OCI-LY3 (cell line): ENCODE measurements at regions not wholly inside any gene's neighbourhood (a gene's known extent, or its start where the extent isn't known, plus 50 kb on each side); places are given as distances from the start of the nearest gene placed in this dataset.

ENCODE experiments used
- H2AFZ ChIP-seq: fragments of 200-600, 300-600 bp; shearing (Covaris generic); 2 replicates; pipeline ENCODE4 v1.6.0; 2014; ENCODE audit warnings: antibody characterized with exemption, low read depth, low read length
- H3K27ac ChIP-seq: fragments of 200-600, 300-600 bp; sonication (generic); 2 replicates; pipeline ENCODE4 v1.5.1; 2014; ENCODE audit warnings: mild to moderate bottlenecking, low read length, moderate library complexity, mixed read lengths
- H3K27me3 ChIP-seq: fragments of 200-600, 300-600 bp; sonication (generic); 2 replicates; pipeline ENCODE4 v1.6.1; 2014; ENCODE audit warnings: low read depth, low read length, mixed read lengths
- H3K36me3 ChIP-seq: fragments of 200-600, 300-600 bp; sonication (generic); replicated peaks from 2 replicates; pipeline ENCODE3; 2014; ENCODE audit warnings: low read depth, low read length, mixed read lengths
- H3K4me1 ChIP-seq: fragments of 300-600, 200-600 bp; sonication (generic); 2 replicates; pipeline ENCODE4 v1.6.1; 2014; ENCODE audit warnings: low read length, mixed read lengths
- H3K4me2 ChIP-seq: fragments of 200-600, 300-600 bp; sonication (generic); 2 replicates; pipeline ENCODE4 v1.6.1; 2014; ENCODE audit warnings: low read length, mixed read lengths
- H3K4me3 ChIP-seq: fragments of 300-600, 200-600 bp; sonication (generic); 2 replicates; pipeline ENCODE4 v1.5.1; 2014; ENCODE audit warnings: antibody characterized with exemption, mild to moderate bottlenecking, low read length, moderate library complexity
- H3K79me2 ChIP-seq: fragments of 300-600, 200-600 bp; shearing (Covaris generic); 2 replicates; pipeline ENCODE4 v1.6.1; 2014; ENCODE audit warnings: mild to moderate bottlenecking, low read length, mixed read lengths
- H3K9ac ChIP-seq: fragments of 300-600, 200-600 bp; shearing (Covaris generic); 2 replicates; pipeline ENCODE4 v1.6.0; 2014; ENCODE audit warnings: mild to moderate bottlenecking, low read length, moderate library complexity
- H3K9me3 ChIP-seq: fragments of 200-600, 300-600 bp; shearing (Covaris generic); 2 replicates; pipeline ENCODE4 v1.6.1; 2014; ENCODE audit warnings: low read length, mixed read lengths; ENCODE audit not compliant: insufficient read depth
- H4K20me1 ChIP-seq: fragments of 200-600, 300-600 bp; sonication (generic); 2 replicates; pipeline ENCODE4 v1.6.1; 2016; ENCODE audit warnings: low read length, mixed read lengths; ENCODE audit not compliant: insufficient read depth
- EZH2phosphoT487 ChIP-seq: fragments of 200-600 bp; shearing (Covaris generic); IDR thresholded peaks from 2 replicates; pipeline ENCODE4 v1.6.1; 2018; ENCODE audit warnings: antibody characterized with exemption, mixed run types, low read depth
- TF ChIP-seq, protein P1 (sequence below): fragments of 200-600, 300-600 bp; sonication (generic); IDR thresholded peaks from 2 replicates; pipeline ENCODE4 v1.5.1; 2014; ENCODE audit warnings: antibody characterized with exemption, low read length, low read depth

DNA sequence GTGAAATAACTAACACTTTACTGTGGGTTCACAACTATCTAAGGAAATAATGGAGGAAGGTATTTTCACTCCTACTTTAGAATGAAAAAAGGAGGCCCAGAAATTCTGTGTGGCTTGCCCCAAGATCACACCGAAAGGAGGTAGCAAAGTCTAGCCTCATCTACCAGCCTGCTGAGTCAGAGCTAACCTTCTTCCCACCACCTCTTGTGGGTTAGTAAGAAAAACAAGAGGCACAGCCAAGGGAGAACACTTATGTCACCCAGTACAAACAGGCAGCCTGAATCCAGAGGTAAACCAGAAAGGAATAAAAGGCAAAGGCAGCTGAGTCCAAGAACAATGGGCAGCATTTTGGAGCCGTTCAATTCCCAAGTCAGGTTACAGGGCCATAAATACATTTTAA, 91.9 kb upstream of the RASEF start:
- Histone ChIP-seq H3K9me3 (0 out of 2 replicates have a peak, but pooled peaks cover 3% of the 10 kb centered on the region), H3K4me1 (peaks cover 50% of the 10 kb centered on the region), H3K9ac (peak overlapping the region; percentile 58; the same call in 1 of the 2 replicates), H3K4me3 (no peak overlapping the region), H2AFZ (peak overlapping the region; percentile 32; the same call in 1 of the 2 replicates), H3K36me3 (peaks cover 7% of the 10 kb centered on the region), H3K4me2 (peak overlapping the region; percentile 40), H3K27me3 (no peaks in the 10 kb centered on the region), H4K20me1 (no peaks in the 10 kb centered on the region), H3K79me2 (no peaks in the 10 kb centered on the region), H3K27ac (peak overlapping the region; percentile 97)
- TF ChIP-seq, protein P1, sequence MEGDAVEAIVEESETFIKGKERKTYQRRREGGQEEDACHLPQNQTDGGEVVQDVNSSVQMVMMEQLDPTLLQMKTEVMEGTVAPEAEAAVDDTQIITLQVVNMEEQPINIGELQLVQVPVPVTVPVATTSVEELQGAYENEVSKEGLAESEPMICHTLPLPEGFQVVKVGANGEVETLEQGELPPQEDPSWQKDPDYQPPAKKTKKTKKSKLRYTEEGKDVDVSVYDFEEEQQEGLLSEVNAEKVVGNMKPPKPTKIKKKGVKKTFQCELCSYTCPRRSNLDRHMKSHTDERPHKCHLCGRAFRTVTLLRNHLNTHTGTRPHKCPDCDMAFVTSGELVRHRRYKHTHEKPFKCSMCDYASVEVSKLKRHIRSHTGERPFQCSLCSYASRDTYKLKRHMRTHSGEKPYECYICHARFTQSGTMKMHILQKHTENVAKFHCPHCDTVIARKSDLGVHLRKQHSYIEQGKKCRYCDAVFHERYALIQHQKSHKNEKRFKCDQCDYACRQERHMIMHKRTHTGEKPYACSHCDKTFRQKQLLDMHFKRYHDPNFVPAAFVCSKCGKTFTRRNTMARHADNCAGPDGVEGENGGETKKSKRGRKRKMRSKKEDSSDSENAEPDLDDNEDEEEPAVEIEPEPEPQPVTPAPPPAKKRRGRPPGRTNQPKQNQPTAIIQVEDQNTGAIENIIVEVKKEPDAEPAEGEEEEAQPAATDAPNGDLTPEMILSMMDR: no peak
- no peak for TF ChIP-seq EZH2phosphoT487

DNA sequence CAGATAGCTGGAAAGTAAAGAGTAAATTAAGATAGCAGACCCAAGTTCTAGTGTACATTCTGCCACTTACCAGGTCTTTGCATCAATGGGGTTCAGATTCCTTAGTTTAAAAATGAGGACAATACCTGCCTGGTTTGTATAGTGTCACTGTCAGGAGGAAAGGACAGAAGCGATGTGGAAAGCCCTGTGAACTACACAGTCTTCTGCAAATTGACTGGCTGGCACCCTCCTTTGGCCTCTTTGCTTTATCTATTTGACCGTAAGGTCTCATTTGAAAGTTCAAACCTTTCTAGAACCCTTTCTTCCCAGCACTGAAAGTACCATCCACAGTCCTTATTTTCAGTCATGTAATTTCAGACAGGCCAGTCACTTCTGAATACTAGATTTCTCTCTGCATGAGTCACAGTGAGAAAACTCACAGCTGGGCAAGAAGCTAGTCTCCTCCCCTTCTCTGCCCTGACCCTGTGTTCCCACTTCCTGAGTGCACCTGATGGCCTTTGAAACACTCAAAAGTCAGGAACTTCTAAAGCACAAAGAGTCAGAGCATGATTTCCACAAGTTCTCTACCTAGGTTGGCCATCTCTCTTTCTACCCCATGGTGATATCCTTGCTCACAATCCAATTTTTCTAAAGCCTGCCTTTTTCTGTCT, 91.3 kb upstream of the RASEF start:
- Histone ChIP-seq H4K20me1 (no peaks in the 10 kb centered on the region), H3K4me2 (peak overlapping the region; percentile 63), H3K27ac (peak overlapping the region; percentile 97), H3K27me3 (no peaks in the 10 kb centered on the region), H3K9me3 (0 out of 2 replicates have a peak, but pooled peaks cover 1% of the 10 kb centered on the region), H3K4me3 (peak overlapping the region; percentile 47; the same call in 1 of the 2 replicates), H3K4me1 (peaks cover 50% of the 10 kb centered on the region), H3K36me3 (peaks cover 7% of the 10 kb centered on the region), H3K9ac (peak overlapping the region; percentile 67), H2AFZ (peak overlapping the region; percentile 32; the same call in 1 of the 2 replicates), H3K79me2 (no peaks in the 10 kb centered on the region)
- TF ChIP-seq EZH2phosphoT487: no peak
- TF ChIP-seq, protein P1: 0 out of 2 replicates have a peak, but pooled peaks have one; percentile 9

DNA sequence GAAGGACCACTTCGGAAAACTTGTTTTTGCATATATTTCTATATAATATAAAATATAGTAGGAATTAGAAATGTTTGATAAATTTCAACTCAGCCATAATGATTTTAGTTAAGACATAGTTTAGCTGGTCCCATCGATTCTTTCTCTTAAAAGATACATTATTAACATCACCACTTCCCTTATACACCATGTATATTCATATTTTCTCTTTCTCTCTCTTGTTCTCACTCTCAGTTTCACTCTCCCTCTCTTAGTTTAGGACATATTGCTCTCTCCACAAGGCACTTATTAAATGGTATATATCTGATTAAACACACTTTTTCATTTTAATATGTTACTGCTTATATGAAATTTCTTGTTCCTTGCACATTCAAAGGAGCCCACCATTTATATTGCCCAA, 90.1 kb upstream of the RASEF start:
- H3K9me3 ChIP-seq: no peaks in the 10 kb centered on the region
- no peak for TF ChIP-seq EZH2phosphoT487
- TF ChIP-seq, protein P1: no peak
- no peaks in the 10 kb centered on the region for H3K27me3 ChIP-seq
- no peak overlapping the region for H2AFZ ChIP-seq
- no peaks in the 10 kb centered on the region for H4K20me1 ChIP-seq
- peaks cover 7% of the 10 kb centered on the region for H3K36me3 ChIP-seq
- peak overlapping the region; percentile 97 for H3K27ac ChIP-seq
- H3K9ac ChIP-seq: peak overlapping the region; percentile 67
- H3K79me2 ChIP-seq: no peaks in the 10 kb centered on the region
- peak overlapping the region; percentile 47 for H3K4me3 ChIP-seq
- H3K4me1 ChIP-seq: peaks cover 50% of the 10 kb centered on the region
- peak overlapping the region; percentile 63 for H3K4me2 ChIP-seq

DNA sequence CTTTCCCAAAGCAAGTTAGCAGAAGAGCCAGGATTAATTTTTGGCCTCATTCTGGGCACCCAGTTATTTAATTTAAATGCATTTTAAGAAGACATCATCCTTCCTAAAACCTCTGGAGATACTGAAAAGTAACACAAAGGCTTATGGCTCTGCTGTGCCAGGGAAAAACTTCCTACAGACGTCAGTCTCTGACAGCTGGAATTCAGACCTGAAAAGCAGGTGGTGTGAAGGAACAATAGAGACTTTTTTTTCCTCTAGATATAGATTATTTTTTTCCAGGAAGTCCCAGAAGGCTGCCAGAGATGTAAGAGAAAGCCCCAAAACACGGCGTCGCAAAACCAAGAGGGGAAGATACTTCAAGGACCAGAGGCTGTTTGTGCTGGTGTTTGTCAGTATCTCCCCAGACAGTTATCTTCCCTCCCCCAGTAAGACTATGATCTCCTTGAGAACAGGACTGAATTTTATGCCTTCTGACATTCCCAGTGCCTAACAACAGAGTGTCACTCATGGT, 88.7 kb upstream of the RASEF start:
- Histone ChIP-seq H3K36me3 (peaks cover under 1% of the 10 kb centered on the region), H3K27ac (peak overlapping the region; percentile 97; the same call in 1 of the 2 replicates), H2AFZ (no peak overlapping the region), H3K27me3 (no peaks in the 10 kb centered on the region), H3K4me3 (no peak overlapping the region), H3K4me2 (no peak overlapping the region), H3K79me2 (no peaks in the 10 kb centered on the region), H3K9ac (no peak overlapping the region; the same call in 1 of the 2 replicates), H3K4me1 (peaks cover 50% of the 10 kb centered on the region), H3K9me3 (no peaks in the 10 kb centered on the region), H4K20me1 (no peaks in the 10 kb centered on the region)
- TF ChIP-seq, protein P1: no peak
- no peak for TF ChIP-seq EZH2phosphoT487
